Activated CD4-positive, alpha-beta T cell treated with anti-CD3 and anti-CD28 coated beads, Interleukin-2, amount 50 U/mL, for 24 hours (primary cell): ENCODE measurements at regions not wholly inside any gene's neighbourhood (a gene's known extent, or its start where the extent isn't known, plus 50 kb on each side); places are given as distances from the start of the nearest gene placed in this dataset.

Source experiments
- DNase-seq, 2 donors: peaks; one replicate each; pipeline ENCODE4 v3.0.0-alpha.2; 2020; ENCODE audit warnings: low read depth in 1 of 2, low spot score in 1 of 2

GRCh38 chr13:87872813-87873212 lies 201.6 kb downstream of the SLITRK5 start:
- no peak for DNase-seq

DNA sequence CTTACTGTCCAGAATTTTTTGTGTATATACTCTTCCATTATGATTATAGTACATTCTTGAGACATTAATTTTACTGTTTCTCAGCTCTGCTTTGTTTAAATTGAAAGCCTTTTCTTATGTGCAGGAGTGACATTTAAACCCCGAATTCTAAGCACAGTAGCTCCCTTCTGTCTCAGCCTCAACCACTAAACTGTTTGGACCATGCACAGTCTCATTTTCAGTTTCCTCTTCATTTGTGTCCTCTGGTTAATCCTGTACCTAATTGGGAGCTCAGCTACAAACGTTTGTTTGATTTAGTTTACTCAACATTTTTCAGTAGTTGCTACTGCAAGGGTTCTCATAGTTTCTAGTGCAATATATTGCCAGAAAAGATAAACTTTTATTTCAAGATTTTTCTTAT lies 206.3 kb downstream of the SLITRK5 start:
- no peak for DNase-seq

- DNase-seq: no peak
Observed at GRCh38 chr13:87878706-87879105, 207.5 kb downstream of the SLITRK5 start.

GRCh38 chr13:87884884-87885283 lies 213.7 kb downstream of the SLITRK5 start:
- no peak for DNase-seq

GRCh38 chr13:87887459-87888123 lies 216.4 kb downstream of the SLITRK5 start:
- no peak for DNase-seq

- DNase-seq: no peak
Observed at GRCh38 chr13:87889254-87889653, 218.1 kb downstream of the SLITRK5 start.

- DNase-seq: no peak
Observed at GRCh38 chr13:87893186-87893585, 222.0 kb downstream of the SLITRK5 start.

- DNase-seq: no peak
Observed at GRCh38 chr13:87894059-87894458, 222.9 kb downstream of the SLITRK5 start.

DNA sequence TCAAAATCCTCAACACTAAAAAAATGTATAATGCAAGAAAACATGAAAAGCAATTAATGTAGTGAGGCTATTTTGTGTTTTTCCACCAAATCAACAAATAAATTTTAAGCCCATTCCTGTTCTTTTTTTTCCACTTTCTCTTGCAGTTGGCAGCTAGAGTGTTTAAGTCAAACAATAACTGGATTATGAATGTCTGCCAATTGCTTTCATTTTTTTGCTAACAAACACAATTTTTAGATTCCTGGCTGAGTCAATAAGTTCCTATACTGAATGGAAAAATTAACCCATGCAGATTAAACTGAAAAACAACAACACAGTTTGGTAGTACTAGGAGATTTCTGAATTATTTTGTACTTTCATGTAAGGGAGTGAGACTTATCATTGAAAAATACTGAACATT lies 232.4 kb downstream of the SLITRK5 start:
- DNase-seq: no peak

GRCh38 chr13:87906411-87906810 lies 235.2 kb downstream of the SLITRK5 start:
- no peak for DNase-seq

DNA sequence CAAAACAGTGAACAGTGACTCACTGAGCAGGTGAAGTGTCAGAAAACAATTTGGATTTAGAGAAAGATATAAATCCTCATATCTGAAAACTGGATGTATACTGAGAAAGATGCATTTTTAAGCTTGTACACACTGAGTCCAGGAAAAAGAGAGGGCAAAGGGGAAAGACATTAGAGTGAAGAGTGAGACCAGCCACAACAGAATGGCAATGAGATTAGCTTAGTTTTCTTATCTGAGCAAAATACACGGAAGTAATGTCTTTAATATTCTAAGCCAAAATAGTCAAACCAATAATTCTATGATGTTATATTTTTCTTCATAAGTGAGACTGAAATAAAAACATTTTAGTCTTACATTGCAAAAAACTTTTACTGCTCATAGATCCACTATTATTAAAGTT lies 236.0 kb downstream of the SLITRK5 start:
- no peak for DNase-seq

GRCh38 chr13:87919956-87920355 lies 248.8 kb downstream of the SLITRK5 start:
- no peak for DNase-seq

DNA sequence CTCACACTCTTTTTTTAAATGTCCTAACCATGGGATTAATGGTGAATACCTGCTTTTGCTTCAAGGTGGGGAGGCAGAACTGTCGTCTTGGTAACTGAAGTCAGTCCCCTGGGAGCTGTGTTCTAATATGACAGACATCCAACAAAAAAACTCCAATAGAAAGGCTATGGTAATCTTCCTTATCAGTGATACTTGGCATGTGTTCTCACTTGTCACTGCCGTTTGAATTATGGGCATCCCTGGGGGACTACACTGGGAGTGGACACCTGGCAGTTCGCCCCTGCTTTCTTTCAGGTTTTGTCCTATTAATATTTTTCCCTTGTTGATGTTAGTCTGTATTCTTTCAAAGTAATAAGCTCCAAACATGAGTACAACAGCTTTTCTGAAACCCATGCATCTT lies 252.6 kb downstream of the SLITRK5 start:
- DNase-seq: no peak

DNA sequence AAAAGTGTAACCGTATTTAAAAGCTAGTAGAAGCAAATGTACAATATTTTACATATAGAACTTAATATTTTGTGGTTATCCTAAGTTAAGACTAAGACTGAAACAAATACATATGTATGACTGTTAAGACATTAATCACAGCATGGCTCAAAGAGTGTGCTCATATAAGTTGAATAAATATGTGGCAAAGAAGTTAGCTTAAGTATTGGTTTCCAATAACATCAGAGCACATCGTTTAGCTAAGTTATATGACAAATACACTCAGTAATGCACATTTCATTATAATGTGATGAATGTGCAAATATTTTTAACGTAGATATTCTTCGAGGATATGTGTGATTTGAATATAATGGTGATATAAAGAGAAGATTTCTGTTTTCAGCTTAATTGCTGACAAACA lies 253.8 kb downstream of the SLITRK5 start:
- DNase-seq: no peak

- DNase-seq: no peak
Observed at GRCh38 chr13:87940776-87941175, 269.6 kb downstream of the SLITRK5 start.

DNA sequence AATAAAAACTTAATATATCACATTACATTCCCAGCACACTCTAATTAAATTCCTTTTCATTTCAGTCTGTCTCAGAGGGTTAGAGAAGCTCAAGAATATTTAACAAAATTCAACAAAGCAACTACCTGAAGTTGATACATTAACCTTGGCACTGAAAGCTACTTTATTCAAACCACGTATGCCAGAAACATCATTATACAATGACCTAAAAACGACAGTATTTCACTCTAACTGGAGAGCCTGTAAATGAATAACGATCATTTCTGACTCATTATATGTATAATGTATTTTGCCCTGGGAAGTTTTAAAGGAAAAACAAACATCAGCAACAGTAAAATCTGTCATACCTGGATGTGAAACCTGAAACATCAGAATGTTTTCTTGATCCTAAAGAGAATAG lies 270.1 kb downstream of the SLITRK5 start:
- no peak for DNase-seq

GRCh38 chr13:87942205-87942604 lies 271.0 kb downstream of the SLITRK5 start:
- no peak for DNase-seq

- no peak for DNase-seq
Observed at GRCh38 chr13:87944038-87944437, 272.9 kb downstream of the SLITRK5 start.

DNA sequence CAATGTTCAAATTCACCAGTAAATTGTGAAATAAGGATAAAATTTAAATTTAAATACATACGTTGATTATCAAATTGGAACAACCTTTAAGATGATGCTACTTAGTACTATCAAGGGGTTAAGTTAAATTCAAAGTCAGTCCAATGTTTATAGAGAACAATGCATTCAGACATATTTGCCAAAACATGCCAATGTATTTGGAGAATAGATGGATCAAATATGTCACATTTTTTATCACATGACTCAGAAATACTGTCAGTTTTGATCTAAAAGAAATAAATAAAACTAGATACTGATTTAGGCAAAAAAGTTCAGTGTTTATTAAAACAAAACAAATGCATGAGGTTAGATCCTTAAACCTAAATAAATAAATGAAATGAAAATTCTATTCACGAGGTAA lies 281.2 kb downstream of the SLITRK5 start:
- DNase-seq: no peak

DNA sequence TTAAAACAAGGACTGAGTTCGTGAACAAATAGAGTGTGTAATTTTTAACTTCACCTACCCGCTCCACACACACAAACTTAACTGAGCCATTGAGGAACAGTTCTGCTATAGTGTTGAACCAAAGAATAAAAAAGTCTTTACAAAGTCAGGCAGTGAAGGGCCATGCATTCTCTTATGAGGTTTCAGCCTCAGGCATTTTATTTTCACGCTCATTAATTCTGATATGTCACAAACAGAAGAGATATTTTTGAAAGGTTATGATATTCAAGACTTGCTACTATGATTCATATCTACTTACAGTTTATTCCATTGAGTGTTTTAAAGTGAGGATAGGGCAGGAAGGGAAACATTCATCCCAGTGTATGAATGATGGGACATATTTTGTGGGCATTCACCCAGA lies 282.2 kb downstream of the SLITRK5 start:
- no peak for DNase-seq

GRCh38 chr13:87954091-87954490 lies 282.9 kb downstream of the SLITRK5 start:
- DNase-seq: no peak

DNA sequence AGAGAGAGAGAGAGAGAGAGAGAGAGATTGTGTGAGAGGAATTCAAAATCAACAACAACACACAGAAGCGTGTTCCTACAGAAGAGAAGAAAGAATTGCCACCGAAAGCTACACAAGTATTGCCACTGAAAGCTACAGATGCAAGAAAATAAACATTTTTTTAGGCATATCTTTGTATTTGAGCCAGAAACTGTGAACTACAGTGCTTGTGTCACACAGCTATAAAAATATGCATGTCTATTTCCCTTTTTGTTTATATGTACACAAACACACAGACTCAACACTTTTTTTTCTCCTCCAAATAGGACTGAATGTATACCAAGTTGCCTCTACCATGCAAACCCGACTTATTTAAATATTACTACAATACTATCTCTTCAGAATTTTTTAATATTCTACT lies 290.4 kb downstream of the SLITRK5 start:
- DNase-seq: no peak

DNA sequence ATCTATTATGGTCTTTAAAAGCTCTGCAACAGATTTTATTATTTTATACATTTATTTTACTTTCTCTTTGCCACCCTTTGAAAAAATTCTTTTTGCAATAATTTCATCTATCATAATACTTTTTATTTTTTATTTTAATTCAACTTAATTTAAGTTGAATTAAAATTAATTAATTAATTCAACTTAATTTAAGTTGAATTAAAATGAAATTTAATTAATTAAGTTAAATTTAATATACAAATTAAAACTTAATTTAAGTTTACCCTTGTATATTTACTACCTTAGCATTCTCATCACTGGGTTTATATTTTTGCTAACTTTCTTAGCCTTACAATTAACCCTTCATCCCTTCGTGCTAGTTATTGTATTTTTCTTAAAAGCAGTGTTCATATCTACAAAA lies 301.4 kb downstream of the SLITRK5 start:
- no peak for DNase-seq

- DNase-seq: no peak
Observed at GRCh38 chr13:87975035-87975434, 303.9 kb downstream of the SLITRK5 start.
